ENCODE measurements at regions not wholly inside any gene's neighbourhood (a gene's known extent, or its start where the extent isn't known, plus 50 kb on each side); places are given as distances from the start of the nearest gene placed in this dataset.

DNA sequence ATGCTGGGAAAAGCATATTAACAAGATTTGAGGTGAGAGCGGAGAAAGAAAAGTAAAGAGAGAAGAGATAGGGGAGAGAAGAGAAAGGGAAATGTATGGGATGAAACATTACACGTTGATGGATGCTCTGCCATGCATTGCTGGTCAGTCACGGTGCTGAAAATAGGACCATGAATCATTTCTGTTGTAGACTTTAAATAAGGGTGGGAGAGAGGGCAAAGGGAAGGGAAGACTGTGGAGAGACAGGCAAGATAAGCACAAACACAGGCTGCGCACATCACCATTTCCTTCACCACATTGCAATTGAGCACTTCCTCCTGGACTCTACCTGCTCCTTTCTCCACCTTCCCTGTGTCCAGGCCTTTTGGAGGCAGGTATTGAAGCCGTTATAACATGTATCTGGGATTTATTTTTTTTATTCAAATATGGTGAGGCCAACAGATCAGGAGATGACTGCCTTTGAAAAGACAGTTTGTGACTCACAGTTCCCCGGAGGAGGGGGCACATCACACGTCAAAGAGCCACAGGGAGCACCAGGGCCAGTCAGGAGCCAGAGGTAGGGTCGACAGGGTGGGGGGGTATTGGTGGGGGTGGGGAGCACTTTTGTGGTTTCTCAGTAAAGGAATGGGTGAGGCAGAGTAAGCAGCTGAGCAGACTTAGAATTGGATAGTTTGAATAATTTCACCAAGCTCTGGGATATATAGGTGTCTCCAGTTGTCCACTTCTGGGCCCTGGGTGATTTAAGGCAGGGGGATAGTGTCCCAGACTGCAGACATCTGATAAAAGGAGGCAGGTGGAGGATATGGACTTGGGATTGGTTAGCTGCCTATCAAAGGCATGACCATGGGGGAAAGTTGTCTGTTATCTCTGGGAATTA, 372.8 kb upstream of the ST6GAL2 start (continued):
- no peak for TF ChIP-seq SRSF3 (IDR thresholded peaks at IDR 0.05; ENCODE audit: insufficient read depth, low read length)
- no peak for TF ChIP-seq CBFB (CRISPR knock-in tag; IDR thresholded peaks at IDR 0.05)

DNA sequence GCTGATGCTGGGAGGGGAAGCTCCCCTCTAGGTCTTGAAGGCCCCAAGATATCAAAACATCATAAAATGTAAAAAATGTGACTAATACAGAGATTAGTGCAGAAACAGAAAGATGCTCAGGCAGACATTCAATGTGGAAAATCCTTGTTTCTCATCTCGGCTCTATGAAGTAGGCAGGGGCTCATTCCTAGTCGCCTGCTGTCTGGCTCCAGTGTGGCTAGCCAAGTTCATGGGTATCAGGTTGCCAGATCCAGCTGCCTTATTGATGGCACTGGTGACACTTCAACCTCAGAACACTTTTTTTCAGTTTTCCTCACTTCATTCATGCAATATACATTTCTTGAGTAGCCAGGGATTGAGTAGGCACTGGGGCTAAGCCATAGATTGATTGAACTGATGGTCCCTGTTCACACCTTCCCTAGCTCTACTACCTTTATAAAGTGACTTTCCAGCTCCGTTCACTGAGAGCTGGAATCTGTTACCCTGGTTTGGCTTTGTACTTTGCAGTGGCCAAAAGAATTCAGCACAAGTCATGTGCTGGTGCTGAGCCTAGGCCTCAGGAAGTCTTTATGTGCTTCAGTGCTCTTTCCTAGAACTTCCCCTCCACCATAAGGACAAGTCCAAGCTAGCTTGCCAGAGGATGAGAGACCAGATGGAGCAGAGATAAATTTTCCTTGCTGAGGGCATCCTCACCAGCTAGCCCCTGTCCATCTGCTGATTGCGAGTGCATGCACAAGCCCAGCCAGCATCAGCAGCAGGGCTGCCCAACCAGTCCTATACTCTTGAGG, 373.6 kb upstream of the ST6GAL2 start:
- H3K9me3 ChIP-seq (replicated peaks; ENCODE audit: control insufficient read depth, insufficient read depth, low read depth, low read length) = no peaks in the 10 kb centered on the region
- no peaks in the 10 kb centered on the region for H4K20me1 ChIP-seq (replicated peaks; ENCODE audit: control insufficient read depth, insufficient read depth, low read length)
- DNase-seq (ENCODE audit: extremely low read depth in 1 of 4, low spot score in 3 of 4) (no peak), ATAC-seq (no peak), FAIRE-seq (no peak)
- no peaks in the 10 kb centered on the region for H3K4me1 ChIP-seq (replicated peaks in 1 of 2; ENCODE audit: control insufficient read depth in 2 of 2, insufficient read depth in 2 of 2, low read length in 2 of 2)
- H3K4me2 ChIP-seq (ENCODE audit: insufficient read depth, low read length) = no peak overlapping the region
- H3K79me2 ChIP-seq (ENCODE audit: control insufficient read depth, insufficient read depth, low read length) = no peaks in the 10 kb centered on the region
- in situ Hi-C loops (cut with MboI) (no loop called here), intact Hi-C loops (cut with micrococcal nuclease) (no loop called here)
- H3K4me3 ChIP-seq = no peak overlapping the region
- H2AFZ ChIP-seq (ENCODE audit: low read depth, low read length) = no peak overlapping the region
- H3K9me1 ChIP-seq (ENCODE audit: control insufficient read depth, insufficient read depth, low read length) = no peaks in the 10 kb centered on the region
- POLR2A ChIA-PET = interaction anchor here (0.6 kb wide), 1 partner anchor 18 kb away, joined by 3 read pairs; no protein-coding TSS in a partner anchor
- H3K27me3 ChIP-seq (ENCODE audit: control insufficient read depth in 2 of 2, insufficient read depth in 2 of 2, low read length in 2 of 2) = no peaks in the 10 kb centered on the region
- BruUV-seq (replicated peaks) = no TSS peak
- no peak overlapping the region for H3K9ac ChIP-seq (ENCODE audit: insufficient read depth in 1 of 2, low read depth in 2 of 2, low read length in 2 of 2)
- H3K36me3 ChIP-seq (ENCODE audit: control insufficient read depth, insufficient read depth, low read length) = no peaks in the 10 kb centered on the region
- H3K27ac ChIP-seq (ENCODE audit: extremely low read depth, low read depth, low read length) = no peak overlapping the region
- CTCF ChIA-PET (ENCODE audit: low intra/inter-chr PET ratio) = no interaction called here
- 2% methylated on average over 4 of the region's 4 CpGs for WGBS (ENCODE audit: insufficient coverage, low coverage, missing lambda C conversion rate)
- no peak for TF ChIP-seq ESRRA (IDR thresholded peaks at IDR 0.05; ENCODE audit: borderline replicate concordance, low read depth)
- no peak for TF ChIP-seq CREBBP (IDR thresholded peaks at IDR 0.05; ENCODE audit: low read depth, low read length)
- no peak for TF ChIP-seq CGGBP1 (CRISPR knock-in tag; IDR thresholded peaks at IDR 0.05)
- no peak for TF ChIP-seq MAFF (IDR thresholded peaks at IDR 0.05; ENCODE audit: low read length)
- no peak for TF ChIP-seq MEF2A (IDR thresholded peaks at IDR 0.05; ENCODE audit: control insufficient read depth, low read depth, low read length)
- no peak for TF ChIP-seq TOE1 (IDR thresholded peaks at IDR 0.05; ENCODE audit: borderline replicate concordance)
- no peak for TF ChIP-seq TOE1 (CRISPR knock-in tag; IDR thresholded peaks at IDR 0.05; ENCODE audit: borderline replicate concordance, low read depth)

Measured in K562 (cell line).